GM19467 (cell line): ENCODE measurements at regions not wholly inside any gene's neighbourhood (a gene's known extent, or its start where the extent isn't known, plus 50 kb on each side); places are given as distances from the start of the nearest gene placed in this dataset.
A peak's percentile ranks its signal among the peaks of the same experiment; 100 is the strongest.

Experiments
- ATAC-seq: cut with Tn5 transposase; IDR thresholded peaks from one replicate; pipeline ENCODE4 v1.9.1; 2021; ENCODE audit warnings: mild to moderate bottlenecking, moderate library complexity; ENCODE audit not compliant: unreplicated experiment

- ATAC-seq: no peak
These were observed 179.0 kb upstream of the ADRA1B start for GRCh38 chr5:159737263-159737662.

- no peak for ATAC-seq
These were observed 174.4 kb upstream of the ADRA1B start for GRCh38 chr5:159741829-159742322.

- ATAC-seq: no peak
These were observed 173.0 kb upstream of the ADRA1B start for GRCh38 chr5:159743234-159743633.

- no peak for ATAC-seq
These were observed 169.6 kb upstream of the ADRA1B start for GRCh38 chr5:159746707-159747106.

- ATAC-seq: no peak
These were observed 167.1 kb upstream of the ADRA1B start for GRCh38 chr5:159749146-159749545.

- no peak for ATAC-seq
These were observed 166.1 kb upstream of the ADRA1B start for GRCh38 chr5:159750226-159750625.

- ATAC-seq: no peak
These were observed 164.8 kb upstream of the ADRA1B start for GRCh38 chr5:159751459-159751858.

GRCh38 chr5:159752622-159753275 is 163.5 kb upstream of the ADRA1B start:
- ATAC-seq: no peak

- no peak for ATAC-seq
These were observed 158.1 kb upstream of the ADRA1B start for GRCh38 chr5:159758189-159758588.

GRCh38 chr5:159759791-159760290 is 156.4 kb upstream of the ADRA1B start:
- no peak for ATAC-seq

- ATAC-seq: no peak
These were observed 153.4 kb upstream of the ADRA1B start for GRCh38 chr5:159762921-159763320.

- no peak for ATAC-seq
These were observed 152.7 kb upstream of the ADRA1B start for GRCh38 chr5:159763562-159763961.

GRCh38 chr5:159764283-159765134 is 151.8 kb upstream of the ADRA1B start:
- ATAC-seq: no peak

- no peak for ATAC-seq
These were observed 151.2 kb upstream of the ADRA1B start for GRCh38 chr5:159765135-159765433.

- no peak for ATAC-seq
These were observed 150.3 kb upstream of the ADRA1B start for GRCh38 chr5:159765760-159766517.

- no peak for ATAC-seq
These were observed 148.0 kb upstream of the ADRA1B start for GRCh38 chr5:159768243-159768642.

GRCh38 chr5:159772698-159773061 is 143.6 kb upstream of the ADRA1B start:
- ATAC-seq: no peak

GRCh38 chr5:159773062-159773924 is 143.0 kb upstream of the ADRA1B start:
- ATAC-seq: peak; percentile 82

GRCh38 chr5:159774476-159775031 is 141.7 kb upstream of the ADRA1B start:
- ATAC-seq: no peak

GRCh38 chr5:159775890-159776289 is 140.4 kb upstream of the ADRA1B start:
- ATAC-seq: no peak
